Gastrocnemius medialis (tissue), 4 donors: ENCODE measurements at regions not wholly inside any gene's neighbourhood (a gene's known extent, or its start where the extent isn't known, plus 50 kb on each side); places are given as distances from the start of the nearest gene placed in this dataset.

ENCODE experiments used
- ATAC-seq, 2 donors: fragments of 150-250 bp; one replicate each; pipeline ENCODE4 v1.9.1; 2016
- DNase-seq, 2 donors: peaks; one replicate each; pipeline ENCODE4 v3.0.0-alpha.2; 2019
- H3K27ac ChIP-seq, 4 donors: fragments of 200-600 bp; sonication (generic); 1 replicate in 1 of 4; 2 replicates in 3 of 4; pipeline ENCODE4 v1.5.1; 2016 to 2018; ENCODE audit warnings: mild to moderate bottlenecking in 2 of 4, moderate library complexity in 1 of 4
- H3K27me3 ChIP-seq, 3 donors: fragments of 200-600 bp; sonication (generic) in 2 of 3; 1 replicate in 1 of 3; 2 replicates in 2 of 3; pipeline versions ENCODE4 v1.5.1 to v1.6.0; 2016 to 2019; ENCODE audit warnings: mild to moderate bottlenecking in 1 of 3, moderate library complexity in 1 of 3
- H3K36me3 ChIP-seq, 2 donors: fragments of 200-600 bp; sonication (generic) in 1 of 2; one replicate each; pipeline ENCODE4 v1.5.1; 2017 to 2018
- H3K4me1 ChIP-seq, 2 donors: fragments of 200-600 bp; sonication (generic) in 1 of 2; one replicate each; pipeline ENCODE4 v1.5.1; 2016 to 2017; ENCODE audit warnings: mild to moderate bottlenecking in 2 of 2
- H3K4me3 ChIP-seq, 4 donors: fragments of 200-600 bp; sonication (generic) in 3 of 4; 1 replicate in 1 of 4; 2 replicates in 3 of 4; pipeline ENCODE4 v1.5.1; 2016 to 2019; ENCODE audit warnings: mild to moderate bottlenecking in 2 of 4
- H3K9me3 ChIP-seq, 3 donors: fragments of 200-600 bp; sonication (generic) in 2 of 3; 1 replicate in 1 of 3; 2 replicates in 2 of 3; pipeline ENCODE4 v1.5.1; 2016 to 2019
- POLR2A ChIP-seq, 2 donors: fragments of 450-650 bp; IDR thresholded peaks; one replicate each; pipeline ENCODE4 v1.6.1; 2017; ENCODE audit warnings: antibody characterized with exemption in 2 of 2, mild to moderate bottlenecking in 2 of 2, moderate library complexity in 2 of 2
- in situ Hi-C, 4 donors: fragments of 200-750 bp; cut with MboI; loops; one replicate each; pipeline versions ENCODE4 v1.15.0 to v1.8.0; 2017; ENCODE audit warnings: low sequenced_read_pairs in 4 of 4
- intact Hi-C: fragments of 100-400 bp; cut with DNase I; formaldehyde crosslinking; loops from one replicate; pipeline ENCODE4 v1.15.1; 2023; ENCODE audit warnings: low total_unique reads
- TF ChIP-seq, protein P1 (sequence below), 5 experiments: fragments of 450-650 bp in 3 of 5; fragments of 200-600 bp in 2 of 5; sonication (generic) in 2 of 5; IDR thresholded peaks in 4 of 5; conservative IDR thresholded peaks in 1 of 5; 1 replicate in 4 of 5; 2 replicates in 1 of 5; pipeline ENCODE4 v1.5.1; 2016 to 2019; ENCODE audit warnings: antibody characterized with exemption in 5 of 5, mild to moderate bottlenecking in 3 of 5, moderate library complexity in 3 of 5

DNA sequence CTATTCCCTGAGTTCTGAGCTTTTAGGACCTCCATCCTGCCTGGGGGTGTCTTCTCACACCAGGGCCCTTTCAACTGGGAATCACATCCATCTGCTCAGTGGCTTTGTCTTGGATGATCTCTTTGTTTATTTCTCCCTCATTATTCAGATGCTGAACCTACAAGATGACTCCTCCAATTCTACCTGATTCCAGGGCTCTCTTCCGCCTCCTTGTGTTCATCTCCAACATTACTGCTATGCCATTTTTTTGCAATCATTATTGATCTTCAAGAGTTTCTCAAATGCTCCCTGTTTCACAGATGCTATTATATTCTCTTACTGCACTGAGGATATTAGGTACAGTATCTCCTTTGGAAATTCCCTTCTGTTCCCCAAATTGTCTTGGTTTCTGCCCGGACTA lies 307.7 kb downstream of the SHANK2 start:
- in situ Hi-C loops (no loop called here), intact Hi-C loops (no loop called here)
- ATAC-seq: no peak

DNA sequence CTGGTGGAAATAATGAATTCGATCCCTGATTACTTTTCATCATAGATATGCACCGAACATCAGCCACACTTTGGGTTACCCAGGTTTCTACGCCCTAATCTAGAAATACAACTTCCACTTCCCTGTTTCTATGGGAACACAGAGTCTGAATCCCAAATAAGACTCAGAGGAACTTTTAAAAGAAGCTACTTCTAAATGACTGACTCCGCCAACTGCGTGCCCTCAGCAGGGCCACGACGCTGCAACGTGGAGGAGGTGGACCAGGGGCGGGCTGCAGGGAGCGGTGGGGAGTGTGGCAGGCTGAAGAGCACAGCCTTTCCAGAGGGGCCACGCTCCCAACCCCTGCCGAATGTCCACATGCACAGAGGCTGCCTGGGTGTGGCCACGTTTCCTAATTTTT lies 304.0 kb downstream of the SHANK2 start:
- intact Hi-C loops (no loop called here), in situ Hi-C loops (no loop called here)
- H3K27me3 ChIP-seq: no peaks in the 10 kb centered on the region
- DNase-seq (no peak), ATAC-seq (no peak)
- peaks cover 0 to 1% (median 0%) of the 10 kb centered on the region in 3 donors for H3K9me3 ChIP-seq
- H3K36me3 ChIP-seq: no peaks in the 10 kb centered on the region
- H3K27ac ChIP-seq: no peak overlapping the region
- H3K4me1 ChIP-seq: no peaks in the 10 kb centered on the region
- H3K4me3 ChIP-seq: no peak overlapping the region
- no peak for TF ChIP-seq POLR2A (IDR thresholded peaks at IDR 0.05)
- TF ChIP-seq, protein P1, sequence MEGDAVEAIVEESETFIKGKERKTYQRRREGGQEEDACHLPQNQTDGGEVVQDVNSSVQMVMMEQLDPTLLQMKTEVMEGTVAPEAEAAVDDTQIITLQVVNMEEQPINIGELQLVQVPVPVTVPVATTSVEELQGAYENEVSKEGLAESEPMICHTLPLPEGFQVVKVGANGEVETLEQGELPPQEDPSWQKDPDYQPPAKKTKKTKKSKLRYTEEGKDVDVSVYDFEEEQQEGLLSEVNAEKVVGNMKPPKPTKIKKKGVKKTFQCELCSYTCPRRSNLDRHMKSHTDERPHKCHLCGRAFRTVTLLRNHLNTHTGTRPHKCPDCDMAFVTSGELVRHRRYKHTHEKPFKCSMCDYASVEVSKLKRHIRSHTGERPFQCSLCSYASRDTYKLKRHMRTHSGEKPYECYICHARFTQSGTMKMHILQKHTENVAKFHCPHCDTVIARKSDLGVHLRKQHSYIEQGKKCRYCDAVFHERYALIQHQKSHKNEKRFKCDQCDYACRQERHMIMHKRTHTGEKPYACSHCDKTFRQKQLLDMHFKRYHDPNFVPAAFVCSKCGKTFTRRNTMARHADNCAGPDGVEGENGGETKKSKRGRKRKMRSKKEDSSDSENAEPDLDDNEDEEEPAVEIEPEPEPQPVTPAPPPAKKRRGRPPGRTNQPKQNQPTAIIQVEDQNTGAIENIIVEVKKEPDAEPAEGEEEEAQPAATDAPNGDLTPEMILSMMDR (IDR thresholded peaks at IDR 0.05 in 4 of 5, conservative IDR thresholded peaks at IDR 0.05 in 1 of 5): no peak

More for the DNA sequence above, 307.7 kb downstream of the SHANK2 start:
- TF ChIP-seq, protein P1 (IDR thresholded peaks at IDR 0.05 in 4 of 5, conservative IDR thresholded peaks at IDR 0.05 in 1 of 5): no peak
- no peak for TF ChIP-seq POLR2A (IDR thresholded peaks at IDR 0.05)
- Histone ChIP-seq H3K36me3 (no peaks in the 10 kb centered on the region), H3K27me3 (no peaks in the 10 kb centered on the region), H3K27ac (no peak overlapping the region), H3K4me3 (no peak overlapping the region), H3K9me3 (peaks cover 0 to 16% (median 2%) of the 10 kb centered on the region in 3 donors), H3K4me1 (no peaks in the 10 kb centered on the region)
- no peak for DNase-seq

DNA sequence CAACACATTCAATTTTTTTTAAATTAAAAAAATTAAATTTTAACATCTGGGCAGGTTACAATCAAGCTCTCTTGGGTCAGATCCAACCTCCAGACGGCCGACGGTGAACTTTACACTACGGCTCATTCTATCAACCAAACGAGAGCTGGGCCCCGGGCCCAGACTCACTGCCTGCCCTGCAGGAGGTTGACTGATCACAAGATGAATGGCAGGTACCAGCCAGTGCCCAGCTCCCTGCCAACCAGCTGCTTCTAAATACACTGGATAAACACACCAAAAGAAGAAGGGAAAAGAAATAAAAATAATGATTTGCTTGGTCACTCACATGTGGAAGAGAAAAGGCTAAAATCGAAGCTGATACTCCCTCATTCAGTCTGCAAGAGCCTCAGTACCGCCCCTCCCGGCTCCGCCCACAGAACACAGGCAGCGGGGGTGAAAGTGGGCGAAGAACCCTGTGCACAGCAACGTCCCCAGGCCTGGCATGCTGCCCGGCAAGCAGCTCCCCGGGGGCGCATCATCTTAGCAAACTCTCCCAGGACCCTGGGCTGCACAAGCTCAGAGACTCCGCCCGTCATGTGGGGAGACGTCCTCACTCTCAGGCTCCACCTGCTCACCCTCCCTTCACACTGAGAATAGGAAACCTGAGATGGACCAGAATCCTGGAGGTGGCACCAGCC lies 303.4 kb downstream of the SHANK2 start:
- intact Hi-C loops: no loop called here
- DNase-seq (no peak), ATAC-seq (no peak)
- Histone ChIP-seq H3K27ac (no peak overlapping the region), H3K9me3 (no peaks in the 10 kb centered on the region), H3K4me3 (no peak overlapping the region), H3K27me3 (no peaks in the 10 kb centered on the region), H3K4me1 (no peaks in the 10 kb centered on the region), H3K36me3 (no peaks in the 10 kb centered on the region)
- in situ Hi-C loops: no loop called here
- TF ChIP-seq, protein P1 (IDR thresholded peaks at IDR 0.05 in 4 of 5, conservative IDR thresholded peaks at IDR 0.05 in 1 of 5): no peak
- TF ChIP-seq POLR2A (IDR thresholded peaks at IDR 0.05): no peak

DNA sequence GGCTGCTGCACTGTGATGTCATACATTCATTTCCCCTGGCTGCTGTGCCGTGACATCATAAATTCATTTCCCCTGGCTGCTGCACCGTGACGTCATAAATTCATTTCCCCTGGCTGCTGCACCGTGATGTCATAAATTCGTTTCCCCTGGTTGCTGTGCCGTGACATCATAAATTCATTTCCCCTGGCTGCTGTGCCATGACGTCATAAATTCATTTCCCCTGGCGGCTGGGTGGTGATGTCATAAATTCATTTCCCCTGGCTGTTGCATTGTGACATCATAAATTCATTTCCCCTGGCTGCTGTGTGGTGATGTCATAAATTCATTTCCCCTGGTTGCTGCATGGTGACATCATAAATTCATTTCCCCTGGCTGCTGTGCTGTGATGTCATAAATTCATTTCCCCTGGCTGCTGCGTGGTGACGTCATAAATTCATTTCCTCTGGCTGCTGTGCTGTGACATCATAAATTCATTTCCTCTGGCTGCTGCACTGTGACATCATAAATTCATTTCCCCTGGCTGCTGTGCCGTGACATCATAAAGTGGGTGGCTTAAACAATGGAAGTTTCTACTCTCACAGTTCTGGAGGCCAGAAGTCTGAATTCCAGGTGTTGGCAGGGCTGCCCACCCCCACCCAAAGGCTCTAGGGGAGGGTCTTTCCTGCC lies 301.1 kb downstream of the SHANK2 start:
- H3K36me3 ChIP-seq: no peaks in the 10 kb centered on the region
- H3K4me3 ChIP-seq: no peak overlapping the region
- intact Hi-C loops: no loop called here
- ATAC-seq (no peak), DNase-seq (no peak)
- H3K9me3 ChIP-seq: no peaks in the 10 kb centered on the region
- no peaks in the 10 kb centered on the region for H3K27me3 ChIP-seq
- in situ Hi-C loops: no loop called here
- TF ChIP-seq, protein P1 (IDR thresholded peaks at IDR 0.05 in 4 of 5, conservative IDR thresholded peaks at IDR 0.05 in 1 of 5): no peak
- no peak for TF ChIP-seq POLR2A (IDR thresholded peaks at IDR 0.05)
- no peak overlapping the region for H3K27ac ChIP-seq
- no peaks in the 10 kb centered on the region for H3K4me1 ChIP-seq
